Stimulated activated CD8-positive, alpha-beta memory T cell treated with anti-CD3 and anti-CD28 coated beads, Interleukin-4, amount 100 ng/mL, for 48 hours (primary cell): ENCODE measurements at regions not wholly inside any gene's neighbourhood (a gene's known extent, or its start where the extent isn't known, plus 50 kb on each side); places are given as distances from the start of the nearest gene placed in this dataset.

Source experiments
- DNase-seq: peaks from one replicate; pipeline ENCODE4 v3.0.0-alpha.2; 2020

DNA sequence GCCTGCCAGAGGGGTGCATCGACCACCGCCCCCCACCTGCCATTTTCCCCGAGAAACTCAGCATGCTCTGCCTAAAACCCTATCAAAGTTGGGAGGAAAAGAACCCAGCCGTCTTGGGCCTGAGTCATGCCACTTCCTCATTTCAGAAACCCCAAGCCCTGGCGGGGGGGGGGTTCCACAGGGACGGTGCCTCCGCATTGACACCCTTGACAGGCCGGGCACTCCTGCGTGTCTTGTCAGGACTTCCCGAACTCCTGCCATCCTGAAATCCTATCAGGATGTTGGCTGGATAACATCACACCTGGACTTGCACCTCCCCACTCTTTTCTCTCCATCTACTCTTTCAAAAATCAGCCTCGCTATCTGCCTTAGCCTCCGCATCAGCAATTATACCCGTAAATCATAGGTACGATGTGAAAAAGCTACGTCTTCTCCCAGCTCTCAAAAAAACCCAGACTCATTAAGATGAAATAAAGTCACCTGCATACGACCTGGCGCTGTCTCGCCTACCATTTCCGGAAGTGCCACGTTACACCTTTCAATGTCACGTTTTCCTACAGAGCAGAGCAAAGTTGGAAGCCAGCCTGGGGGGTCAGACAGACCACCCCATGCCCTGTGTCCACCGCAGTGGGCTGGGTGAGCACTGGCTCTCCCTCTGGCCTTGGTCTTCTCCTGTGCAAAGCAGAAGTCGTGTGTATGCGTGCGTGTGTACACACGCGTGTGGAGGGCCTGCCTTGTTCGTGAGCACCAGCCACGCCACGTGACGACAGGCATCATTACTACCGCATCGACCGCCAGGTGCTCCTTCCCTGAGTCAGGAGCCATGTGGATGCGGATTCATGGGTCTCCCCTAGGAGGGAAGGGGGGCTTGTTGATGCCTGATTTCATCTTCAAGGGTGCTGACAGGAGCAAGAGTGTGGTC is 96.7 kb downstream of the RFLNA start:
- DNase-seq: peak; percentile 60

DNA sequence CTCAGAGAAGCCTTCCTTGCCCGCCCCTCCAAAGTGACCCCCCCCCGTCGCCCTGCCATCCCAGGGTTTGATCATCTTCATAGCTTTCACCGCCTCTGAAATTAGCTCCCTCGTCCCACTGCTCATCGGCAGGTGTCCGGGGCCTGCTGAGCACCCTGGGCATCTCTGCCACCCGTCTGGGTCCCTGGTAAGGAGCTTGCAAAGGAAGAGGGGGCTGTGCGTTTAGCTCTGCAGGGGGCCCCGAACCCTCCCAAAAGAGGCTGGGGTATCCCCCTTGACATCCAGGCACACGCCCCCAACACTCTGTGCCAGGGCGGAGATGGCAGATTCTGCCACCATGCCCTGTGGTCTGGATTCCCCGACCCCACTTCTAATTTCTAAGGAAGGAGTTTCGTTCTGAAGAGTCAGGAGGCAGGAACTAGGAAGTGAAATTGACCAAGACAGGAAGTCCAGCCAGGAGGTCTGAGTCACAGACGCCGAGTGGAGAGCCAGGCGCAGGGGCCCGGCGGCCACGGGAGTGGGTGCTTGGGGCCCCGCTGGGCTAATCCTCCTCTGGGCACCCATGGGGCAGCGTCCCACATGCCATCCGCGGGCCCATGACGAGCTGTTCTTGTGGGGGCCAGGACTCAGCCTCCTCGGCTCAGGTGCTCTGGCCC is 95.7 kb downstream of the RFLNA start:
- no peak for DNase-seq

DNA sequence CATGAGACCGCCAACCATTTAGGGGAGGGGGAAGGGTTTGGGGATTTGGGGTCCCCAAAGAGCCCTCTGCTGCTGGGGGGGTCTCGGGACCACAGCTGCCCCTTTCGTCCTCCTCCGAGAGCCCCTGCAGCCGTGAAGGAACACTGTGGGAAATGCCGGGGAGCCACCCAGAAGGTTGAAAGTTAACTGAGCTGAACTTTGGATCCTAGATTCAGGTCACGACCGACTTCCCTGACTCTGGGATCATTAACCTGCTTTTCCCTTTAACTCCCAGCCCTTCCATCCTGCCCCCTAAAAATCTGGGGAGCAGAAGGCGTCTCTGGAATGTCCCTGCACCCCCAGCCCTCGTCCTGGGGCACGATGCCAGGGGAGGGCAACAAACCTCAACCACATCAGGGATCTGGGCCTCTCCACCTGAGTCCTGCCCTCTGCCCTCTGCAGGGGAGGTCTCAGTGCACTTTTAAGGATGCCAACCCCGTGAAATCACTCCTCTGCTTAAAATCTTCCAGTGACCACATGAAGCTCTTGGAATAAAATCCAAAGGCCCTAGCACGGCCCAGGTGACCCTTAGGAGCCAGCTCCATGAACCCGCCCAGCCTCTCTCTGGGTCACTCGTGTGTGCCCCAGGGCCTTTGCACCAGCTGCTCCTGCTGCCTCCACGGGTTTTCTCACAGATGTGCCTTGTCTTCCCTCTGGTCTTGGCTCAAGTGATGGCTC is 95.0 kb downstream of the RFLNA start:
- DNase-seq: no peak

DNA sequence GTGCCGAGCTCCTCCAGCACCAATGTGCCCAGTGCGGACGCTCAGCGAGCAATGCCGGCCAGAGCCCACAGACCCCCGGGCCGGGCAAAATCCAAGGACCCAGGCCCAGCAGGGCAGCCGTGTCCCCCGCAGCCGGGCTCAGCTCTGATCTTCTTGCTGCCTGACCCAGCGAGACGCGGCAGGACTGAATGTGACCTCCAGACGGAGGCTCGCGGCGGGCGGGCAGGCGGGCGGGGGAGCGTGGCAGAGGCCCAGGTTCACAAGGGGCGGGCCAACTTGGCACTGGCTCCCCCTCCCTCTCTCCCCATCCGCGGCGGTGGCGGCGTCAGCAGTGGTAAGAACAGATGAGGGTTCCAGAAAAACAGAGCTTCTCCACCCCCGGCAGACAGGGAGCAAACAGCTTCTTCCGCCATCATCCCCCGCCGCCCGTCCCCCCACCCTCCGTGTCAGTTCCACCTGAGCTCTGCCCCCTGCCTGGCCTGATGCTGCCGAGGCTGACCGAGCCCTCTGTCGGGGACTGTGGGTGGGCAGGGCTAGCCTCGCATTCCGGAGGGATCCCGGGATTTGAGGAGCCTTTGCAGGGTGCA is 94.3 kb downstream of the RFLNA start:
- DNase-seq: peak; percentile 70

DNA sequence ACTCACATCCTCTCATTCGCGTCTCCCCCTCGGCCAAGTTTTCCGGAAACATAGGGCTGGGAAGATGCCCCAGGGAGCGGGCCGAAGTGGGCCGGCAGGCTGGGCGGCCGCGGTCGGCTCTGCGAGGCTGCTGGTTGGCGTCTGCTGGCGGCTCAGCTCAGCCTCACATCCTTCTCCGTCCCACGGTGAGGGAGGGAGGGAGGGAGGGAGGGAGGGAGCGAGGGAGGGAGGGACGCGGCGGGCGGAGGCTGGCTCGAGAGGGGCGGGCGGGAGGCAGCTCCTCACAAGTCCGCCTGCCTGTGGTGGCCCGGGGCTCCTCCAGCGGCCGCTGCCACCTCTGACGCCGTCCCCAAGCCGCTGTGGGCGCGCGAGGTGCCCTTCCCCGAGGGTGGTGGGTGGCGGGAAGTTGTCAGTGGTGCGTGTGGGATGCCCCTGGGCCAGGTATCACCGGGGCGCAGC is 93.8 kb downstream of the RFLNA start:
- peak; percentile 60 for DNase-seq

DNA sequence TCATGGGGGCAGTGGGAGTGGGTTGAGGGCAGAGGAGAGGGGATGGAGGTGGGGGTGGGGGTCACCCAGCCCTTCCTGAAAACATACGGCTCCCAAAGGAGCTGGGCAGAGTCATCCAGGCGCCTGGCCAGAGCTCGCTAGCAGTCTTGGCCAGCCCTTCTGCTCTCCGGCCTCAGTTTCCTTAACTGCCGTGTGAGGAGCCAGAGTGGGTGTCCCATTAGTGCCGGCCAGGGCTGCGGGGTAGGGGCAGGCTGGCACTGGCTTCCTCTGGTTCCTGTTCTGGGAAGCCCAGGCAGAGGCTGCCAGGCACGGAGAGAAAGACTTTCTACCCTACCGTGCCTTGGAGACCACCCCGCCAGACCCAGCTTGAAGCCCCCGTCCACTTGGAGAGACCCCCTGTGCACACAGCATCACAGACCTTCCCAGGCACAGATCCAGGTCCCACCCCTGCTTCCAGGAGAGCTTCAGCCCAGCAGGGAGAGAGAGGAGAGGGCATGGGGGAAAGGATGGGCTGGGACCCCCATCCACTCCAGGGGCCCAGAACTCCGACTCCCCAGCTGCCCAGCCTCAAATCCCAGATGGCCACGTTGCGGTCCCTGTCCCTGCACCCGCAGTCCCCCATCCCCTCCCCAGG is 93.3 kb downstream of the RFLNA start:
- no peak for DNase-seq

DNA sequence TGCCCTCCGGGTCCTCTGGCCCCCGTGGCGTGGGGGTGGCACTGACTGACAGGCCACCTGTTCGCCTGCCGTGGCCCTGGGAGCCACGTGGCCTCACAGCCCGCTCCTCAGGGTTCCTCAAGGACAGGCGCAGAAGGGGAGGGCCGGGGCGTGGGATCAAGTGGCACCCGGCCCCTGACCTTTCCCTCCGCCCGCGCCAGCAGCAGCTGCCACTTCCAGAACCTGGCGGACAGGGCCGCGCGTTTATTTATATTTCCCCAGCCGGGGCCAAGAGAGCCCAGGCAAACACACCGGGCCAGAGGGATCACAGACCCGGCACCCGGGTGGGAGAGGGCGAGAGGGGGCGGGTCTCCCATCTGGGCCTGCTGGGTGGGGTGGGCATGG is 92.6 kb downstream of the RFLNA start:
- no peak for DNase-seq

DNA sequence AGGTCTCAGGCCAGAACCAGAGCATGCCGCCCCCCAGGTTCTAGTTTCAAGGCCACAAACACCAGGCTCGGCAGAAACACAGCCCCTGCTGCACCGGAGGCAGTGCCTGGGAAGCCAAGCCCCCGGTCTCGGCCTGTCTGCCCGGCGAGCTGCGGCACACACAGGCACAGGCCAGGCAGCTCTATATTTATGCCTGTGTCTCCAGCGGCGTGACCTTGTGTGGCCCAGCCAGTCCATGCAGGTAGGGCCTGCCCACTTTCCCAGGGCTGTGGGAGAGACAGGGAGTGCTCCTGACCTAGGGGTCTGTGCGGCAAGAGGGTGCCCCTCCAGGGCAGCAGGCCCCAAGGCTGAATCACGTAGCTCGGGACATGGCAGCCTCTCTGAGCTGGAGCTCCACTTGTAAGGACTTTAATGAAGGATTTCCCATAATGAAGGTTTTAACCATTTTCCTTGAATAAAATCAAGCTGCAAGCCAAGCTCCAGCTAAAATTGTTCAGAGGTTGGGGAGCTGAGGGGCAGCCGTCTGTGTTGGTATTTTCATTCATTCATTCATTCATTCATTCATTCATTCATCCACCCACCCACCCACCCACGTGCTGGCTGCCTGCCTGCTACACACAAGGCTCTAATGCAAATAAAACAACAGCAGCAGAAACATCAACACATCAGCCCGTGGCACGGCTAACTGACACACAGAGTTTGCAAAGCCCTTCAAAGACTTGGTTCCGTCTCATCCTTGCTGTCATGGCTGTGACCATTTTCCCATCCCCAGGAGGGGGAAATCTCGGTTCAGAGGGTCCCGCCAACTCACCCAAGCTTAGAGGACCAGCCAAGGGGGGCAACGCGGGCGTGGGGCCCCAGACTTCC is 92.0 kb downstream of the RFLNA start:
- no peak for DNase-seq

DNA sequence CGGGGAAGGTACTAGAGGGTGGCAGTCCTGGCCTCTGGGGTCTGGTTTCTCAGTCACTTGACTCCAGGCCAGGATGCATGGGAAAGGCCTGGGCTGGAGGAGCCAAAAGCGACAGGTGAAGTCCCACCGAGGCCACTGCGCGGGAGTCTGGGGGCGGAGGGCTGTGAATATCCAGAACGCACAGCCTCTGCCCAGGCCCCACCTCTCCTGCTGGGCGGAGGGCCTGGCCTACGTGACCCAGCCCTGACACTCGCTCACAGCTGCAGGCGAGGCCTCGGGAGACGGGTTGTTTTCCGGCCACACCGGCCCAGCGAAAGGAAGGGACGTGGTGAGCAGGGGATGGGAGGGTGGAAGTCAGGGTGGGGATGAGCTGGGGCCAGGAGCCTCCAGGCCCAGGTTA is 91.2 kb downstream of the RFLNA start:
- DNase-seq: no peak

DNA sequence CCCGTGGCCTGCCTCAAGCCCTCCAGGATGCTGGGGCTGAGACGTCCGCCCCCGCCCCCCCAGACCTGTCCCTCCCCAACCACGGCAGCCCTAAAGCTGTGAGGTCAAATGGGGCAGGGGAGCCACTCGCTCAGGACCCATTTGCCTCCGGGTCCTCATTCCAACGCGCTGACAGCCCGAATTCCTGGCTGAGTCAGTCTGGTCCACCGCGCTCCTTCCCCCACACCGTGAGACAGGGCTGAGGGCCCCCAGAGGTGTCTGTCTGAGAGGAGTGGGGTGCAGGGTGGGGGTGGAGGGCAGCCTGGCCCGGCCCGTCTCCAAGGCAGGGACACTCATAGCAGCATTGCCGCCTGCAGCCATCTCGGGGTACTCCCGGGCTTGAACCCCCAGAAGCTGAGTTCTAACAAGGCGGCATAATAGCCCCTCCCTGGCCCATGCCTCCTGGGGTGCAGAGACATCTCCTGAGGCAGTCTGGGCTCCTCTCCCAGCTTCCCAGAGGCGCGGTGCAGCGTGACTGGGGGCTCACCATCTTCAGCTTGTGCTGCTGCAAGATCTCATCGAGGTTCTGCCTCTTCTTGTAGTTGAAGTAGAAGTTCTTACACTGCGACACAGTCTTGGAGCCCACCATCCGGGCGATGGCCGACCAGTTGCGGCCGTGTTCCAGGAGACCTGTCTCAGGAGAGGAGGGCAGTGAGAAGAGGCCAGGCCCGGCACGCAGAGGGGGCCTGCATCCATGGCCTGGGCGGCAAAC is 90.5 kb downstream of the RFLNA start:
- no peak for DNase-seq

DNA sequence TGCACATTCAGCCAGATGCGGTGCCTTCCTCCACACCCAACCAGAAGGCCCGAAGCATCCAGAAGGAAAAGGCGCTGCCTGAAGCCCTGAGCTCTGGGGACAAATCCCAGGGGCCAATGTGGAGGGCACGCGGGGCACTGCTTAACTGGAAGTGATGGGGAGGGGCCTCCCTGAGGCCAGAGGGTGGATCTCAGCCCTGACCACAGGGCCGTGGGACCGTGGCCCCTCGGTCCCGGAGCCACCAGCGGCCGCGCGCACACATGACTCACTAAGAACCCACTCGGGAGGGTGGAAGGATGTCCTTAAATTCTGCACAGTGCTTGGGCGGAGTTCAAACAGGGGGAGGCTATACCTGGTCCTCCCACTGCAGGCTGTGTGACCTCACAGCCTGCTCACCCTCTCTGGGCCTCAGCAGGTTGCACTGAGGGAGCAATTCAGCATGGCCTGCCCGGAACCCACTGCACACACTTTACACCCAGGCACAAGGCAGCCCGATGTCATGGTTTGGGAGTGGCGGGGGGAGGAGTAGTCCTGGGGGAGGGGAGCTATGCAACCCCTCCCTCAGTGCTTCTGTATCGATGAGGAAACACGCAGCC is 89.5 kb downstream of the RFLNA start:
- DNase-seq: no peak

DNA sequence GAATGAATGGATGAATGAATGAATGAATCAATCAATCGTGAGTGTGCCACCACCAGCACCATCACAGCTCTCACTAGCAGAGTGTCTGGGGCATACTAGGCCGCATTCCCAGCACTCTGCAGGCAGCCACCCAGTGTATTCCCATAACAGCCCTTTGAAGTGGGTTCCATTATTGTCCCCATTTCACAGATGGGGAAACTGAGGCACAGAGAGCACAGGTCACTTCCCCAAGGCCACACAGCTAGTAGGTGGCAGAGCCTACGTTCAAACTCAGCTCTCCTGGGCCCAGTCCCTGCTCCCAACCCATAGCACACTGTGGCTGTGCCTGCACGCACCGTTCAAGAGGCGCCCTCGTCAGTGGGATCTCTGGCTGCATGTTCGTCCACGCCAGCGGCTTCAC is 88.1 kb downstream of the RFLNA start:
- DNase-seq: no peak

DNA sequence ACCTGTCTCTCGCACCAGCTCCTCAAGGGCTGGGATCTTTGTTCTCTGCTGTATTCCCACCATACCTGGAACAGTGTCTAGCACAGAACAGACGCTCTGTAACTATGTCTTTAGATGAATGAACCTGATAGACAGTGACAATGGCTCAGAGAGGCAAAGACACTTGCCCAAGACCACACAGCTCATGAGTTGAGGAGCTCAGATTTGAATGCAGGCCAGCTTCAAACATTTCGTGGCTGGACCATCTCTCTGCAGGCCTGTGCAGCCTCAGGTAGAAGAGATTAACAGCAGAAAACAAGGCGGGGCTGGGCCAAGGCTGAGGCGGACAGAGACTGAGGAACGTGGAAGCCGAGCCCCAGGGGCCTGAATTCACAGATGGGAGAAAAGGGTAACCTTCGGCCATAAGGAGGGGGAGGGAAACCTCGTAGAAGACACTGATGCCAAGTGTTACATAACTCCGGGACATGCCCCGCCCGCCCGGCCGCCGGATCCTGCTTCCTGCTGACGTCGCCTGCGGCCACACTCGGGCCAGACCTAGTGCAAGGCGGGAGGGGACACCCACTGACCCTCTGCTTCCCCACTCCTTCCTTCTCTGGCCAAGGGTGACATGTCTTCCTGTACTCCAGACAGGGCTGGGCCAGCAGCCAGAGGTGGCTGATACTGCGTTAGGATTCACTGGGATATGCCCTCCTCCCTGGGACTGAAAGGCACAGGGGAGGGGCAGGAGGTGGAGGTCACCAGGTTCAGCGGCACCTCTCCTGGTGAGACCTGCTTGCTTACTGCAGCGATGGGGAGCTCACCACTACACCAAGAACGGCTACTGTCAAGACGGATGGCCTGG is 86.8 kb downstream of the RFLNA start:
- DNase-seq: no peak

DNA sequence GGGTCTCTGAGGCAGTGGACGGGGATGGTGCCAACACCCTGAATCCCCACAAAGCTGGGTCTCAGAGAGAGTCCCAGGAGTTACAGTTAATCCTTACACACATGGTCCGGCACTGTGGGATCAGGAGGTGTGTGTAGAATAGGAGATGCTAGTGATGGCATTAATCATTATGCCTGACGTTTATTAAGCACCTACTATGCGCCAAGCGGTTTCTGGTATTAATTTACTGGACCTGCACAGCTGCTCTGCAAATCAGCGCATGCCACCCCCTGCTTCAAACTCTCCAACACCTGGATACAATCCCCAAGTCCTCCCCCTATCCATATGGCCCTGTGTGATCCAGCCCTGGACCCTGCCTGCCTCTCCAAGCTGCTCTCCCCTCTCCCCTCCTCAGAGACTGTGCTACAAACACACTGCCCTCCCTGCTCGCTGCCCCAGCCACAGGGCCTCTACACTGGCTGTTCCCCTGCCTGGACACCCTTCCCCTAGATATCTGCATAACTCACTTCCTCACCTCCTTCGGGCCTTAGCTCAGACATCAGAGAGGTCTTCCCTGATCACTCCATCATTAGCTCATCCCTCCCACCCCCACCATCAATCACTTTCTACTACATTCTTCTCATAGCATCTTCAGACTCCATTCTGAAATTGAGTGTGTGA is 86.0 kb downstream of the RFLNA start:
- no peak for DNase-seq

DNA sequence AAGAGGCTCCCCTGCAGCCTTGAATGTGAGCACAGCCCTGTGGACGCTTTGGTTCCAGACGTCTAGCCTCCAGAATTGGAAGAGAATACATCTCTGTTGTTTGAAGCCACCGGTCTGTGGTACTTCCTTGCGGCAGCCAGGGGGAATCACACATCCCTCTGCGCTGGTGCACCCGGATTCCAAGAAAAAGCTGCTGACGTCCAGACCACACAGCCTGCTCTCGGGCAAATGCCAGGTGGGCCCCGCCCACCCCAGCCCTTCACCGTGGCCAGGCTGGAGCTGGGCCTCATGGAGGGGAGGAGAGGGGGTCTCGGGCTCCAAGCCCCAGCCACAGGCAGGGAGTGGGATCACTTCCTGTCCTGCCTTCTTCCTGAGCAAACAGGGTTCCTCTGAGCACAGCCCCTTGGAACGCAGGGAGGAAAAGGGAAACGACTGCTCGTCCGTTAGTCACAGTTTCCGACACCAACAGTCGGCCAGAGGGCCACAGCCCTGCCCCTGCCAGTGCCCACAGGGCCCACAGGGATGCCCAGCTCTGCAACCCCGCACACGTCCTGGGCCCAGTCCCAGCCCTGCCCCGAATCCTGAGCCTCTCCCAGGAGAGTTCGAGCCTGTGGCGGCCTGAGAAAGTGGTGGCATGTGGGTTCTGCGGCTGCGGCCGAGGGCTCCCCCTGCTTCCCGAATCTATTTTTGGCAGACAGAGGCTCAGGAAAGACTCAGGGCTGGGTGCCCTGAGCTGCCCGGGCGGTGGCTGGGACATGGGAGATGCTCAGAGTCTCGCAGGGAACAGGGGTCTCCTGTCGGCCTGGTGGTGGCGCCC is 85.3 kb downstream of the RFLNA start:
- no peak for DNase-seq

DNA sequence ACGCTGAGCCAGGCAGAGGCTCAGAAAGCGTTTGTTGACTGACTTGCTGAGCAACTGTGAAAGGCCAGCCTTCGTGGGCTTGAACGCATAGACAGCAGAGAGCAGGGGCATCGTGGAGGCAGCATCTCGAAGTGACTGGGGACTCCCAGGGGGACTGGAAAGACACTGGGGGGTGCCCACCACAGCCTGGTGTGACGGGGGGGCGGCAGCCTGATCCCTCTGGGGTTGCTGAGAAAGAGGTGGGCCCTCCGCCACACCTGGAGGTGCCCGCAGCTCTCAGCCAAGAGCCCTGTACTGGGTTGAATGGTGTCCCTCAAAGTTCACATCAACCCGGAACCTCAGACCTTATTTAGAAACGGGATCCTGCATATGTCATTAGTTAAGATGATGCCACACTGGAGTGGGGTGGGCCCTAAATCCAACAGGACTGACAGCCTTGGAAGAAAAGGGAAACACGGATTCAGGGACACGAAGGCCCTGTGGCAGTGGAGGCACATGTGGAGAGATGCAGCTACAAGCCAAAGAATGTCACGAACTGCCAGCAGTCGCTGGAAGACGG is 84.6 kb downstream of the RFLNA start:
- DNase-seq: no peak

DNA sequence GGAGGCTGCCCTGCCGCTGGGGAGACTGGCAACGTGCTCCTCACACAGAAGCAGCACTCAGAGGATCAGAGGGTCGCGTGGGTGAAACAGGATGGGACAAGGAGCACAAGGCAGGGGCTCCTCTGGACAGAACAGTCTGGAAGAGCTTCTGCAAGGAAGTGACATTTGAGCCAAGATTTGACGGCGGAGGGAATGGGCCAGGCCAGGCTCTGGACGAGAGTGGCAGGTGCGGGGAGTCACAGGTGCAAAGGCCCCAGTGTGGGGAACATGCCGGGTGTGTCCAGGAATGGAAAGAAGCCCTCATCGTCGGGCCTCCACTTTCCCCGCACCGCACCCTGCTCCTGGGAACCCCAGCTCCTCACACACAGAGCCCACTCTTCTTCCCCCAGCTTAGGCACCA is 84.0 kb downstream of the RFLNA start:
- DNase-seq: no peak

DNA sequence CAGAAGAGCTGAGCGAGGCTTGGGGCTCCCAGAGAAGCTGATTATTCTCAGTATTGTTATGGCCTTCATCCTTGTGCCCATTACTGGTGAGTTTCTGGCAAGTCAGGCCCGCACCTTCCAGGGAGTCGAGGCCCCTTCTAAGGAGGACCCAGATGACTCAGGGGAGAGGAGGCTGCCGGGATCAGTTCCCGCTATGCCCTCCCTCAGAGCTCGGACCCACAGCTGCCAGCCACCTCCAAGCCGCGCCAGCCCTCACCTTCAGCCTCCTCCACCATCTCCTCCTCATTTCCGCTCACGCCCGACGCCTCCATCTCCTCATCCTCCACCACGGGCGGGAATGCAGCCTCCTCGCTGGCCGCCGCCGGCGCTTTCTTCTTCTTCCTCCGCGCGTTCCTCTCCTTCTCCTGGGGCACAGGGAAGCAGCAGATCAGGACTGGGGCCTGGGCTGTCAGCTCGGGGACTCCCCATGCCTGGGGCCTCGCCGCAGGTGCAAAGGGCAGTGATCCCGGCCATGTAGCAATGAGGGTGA is 83.2 kb downstream of the RFLNA start:
- no peak for DNase-seq
